ENCODE measurements at regions not wholly inside any gene's neighbourhood (a gene's known extent, or its start where the extent isn't known, plus 50 kb on each side); places are given as distances from the start of the nearest gene placed in this dataset.

DNA sequence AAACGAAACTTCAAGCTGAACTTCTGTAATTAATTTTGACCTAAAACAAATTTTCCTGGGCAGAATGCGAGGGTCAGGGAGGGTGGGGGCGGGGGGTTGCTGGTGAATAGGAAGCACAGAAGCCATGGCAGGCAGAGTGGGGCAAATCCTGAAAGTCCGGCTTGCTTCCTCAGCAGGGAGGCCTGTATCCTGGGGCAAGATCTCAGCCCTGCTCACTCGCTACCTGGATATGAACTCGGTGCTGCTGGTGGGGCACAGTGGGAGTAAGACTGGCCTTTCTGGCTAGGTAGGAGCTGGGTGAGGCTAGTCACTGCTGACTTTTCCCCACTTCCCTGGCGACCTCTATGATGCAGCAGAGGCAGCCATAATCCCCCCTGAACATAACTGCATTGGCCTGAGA, 168.9 kb upstream of the CHORDC1 start:
- H3K4me3 ChIP-seq = no peak overlapping the region
- no peak overlapping the region for H3K9ac ChIP-seq (ENCODE audit: low read depth in 2 of 2, low read length in 2 of 2)
- H3K9me3 ChIP-seq = no peaks in the 10 kb centered on the region
- H3K4me1 ChIP-seq = no peaks in the 10 kb centered on the region
- TF ChIP-seq, protein P1, sequence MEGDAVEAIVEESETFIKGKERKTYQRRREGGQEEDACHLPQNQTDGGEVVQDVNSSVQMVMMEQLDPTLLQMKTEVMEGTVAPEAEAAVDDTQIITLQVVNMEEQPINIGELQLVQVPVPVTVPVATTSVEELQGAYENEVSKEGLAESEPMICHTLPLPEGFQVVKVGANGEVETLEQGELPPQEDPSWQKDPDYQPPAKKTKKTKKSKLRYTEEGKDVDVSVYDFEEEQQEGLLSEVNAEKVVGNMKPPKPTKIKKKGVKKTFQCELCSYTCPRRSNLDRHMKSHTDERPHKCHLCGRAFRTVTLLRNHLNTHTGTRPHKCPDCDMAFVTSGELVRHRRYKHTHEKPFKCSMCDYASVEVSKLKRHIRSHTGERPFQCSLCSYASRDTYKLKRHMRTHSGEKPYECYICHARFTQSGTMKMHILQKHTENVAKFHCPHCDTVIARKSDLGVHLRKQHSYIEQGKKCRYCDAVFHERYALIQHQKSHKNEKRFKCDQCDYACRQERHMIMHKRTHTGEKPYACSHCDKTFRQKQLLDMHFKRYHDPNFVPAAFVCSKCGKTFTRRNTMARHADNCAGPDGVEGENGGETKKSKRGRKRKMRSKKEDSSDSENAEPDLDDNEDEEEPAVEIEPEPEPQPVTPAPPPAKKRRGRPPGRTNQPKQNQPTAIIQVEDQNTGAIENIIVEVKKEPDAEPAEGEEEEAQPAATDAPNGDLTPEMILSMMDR (IDR thresholded peaks at IDR 0.05) = no peak
- DNase-seq = no peak
- H3K36me3 ChIP-seq = no peaks in the 10 kb centered on the region
- intact Hi-C loops (cut with DNase I) = no loop called here
- H3K27me3 ChIP-seq = no peaks in the 10 kb centered on the region
- no peak overlapping the region for H3K27ac ChIP-seq

GRCh38 chr11:90380206-90380605, 157.4 kb upstream of the CHORDC1 start:
- intact Hi-C loops (cut with DNase I) = no loop called here
- TF ChIP-seq, protein P1 (IDR thresholded peaks at IDR 0.05) = no peak
- no peak overlapping the region for H3K27ac ChIP-seq
- H3K4me3 ChIP-seq = no peak overlapping the region
- H3K27me3 ChIP-seq = no peaks in the 10 kb centered on the region
- H3K9ac ChIP-seq (ENCODE audit: low read depth in 2 of 2, low read length in 2 of 2) = no peak overlapping the region
- no peak for DNase-seq
- H3K36me3 ChIP-seq = no peaks in the 10 kb centered on the region
- no peaks in the 10 kb centered on the region for H3K4me1 ChIP-seq
- H3K9me3 ChIP-seq = no peaks in the 10 kb centered on the region

- Histone ChIP-seq H3K9ac (ENCODE audit: low read depth in 2 of 2, low read length in 2 of 2) (no peak overlapping the region), H3K27ac (no peak overlapping the region), H3K9me3 (no peaks in the 10 kb centered on the region), H3K4me1 (no peaks in the 10 kb centered on the region), H3K27me3 (no peaks in the 10 kb centered on the region), H3K36me3 (no peaks in the 10 kb centered on the region), H3K4me3 (no peak overlapping the region)
- TF ChIP-seq, protein P1 (IDR thresholded peaks at IDR 0.05) = no peak
- DNase-seq = no peak
- intact Hi-C loops (cut with DNase I) = no loop called here
Measured at GRCh38 chr11:90373971-90374370, 151.1 kb upstream of the CHORDC1 start.

DNA sequence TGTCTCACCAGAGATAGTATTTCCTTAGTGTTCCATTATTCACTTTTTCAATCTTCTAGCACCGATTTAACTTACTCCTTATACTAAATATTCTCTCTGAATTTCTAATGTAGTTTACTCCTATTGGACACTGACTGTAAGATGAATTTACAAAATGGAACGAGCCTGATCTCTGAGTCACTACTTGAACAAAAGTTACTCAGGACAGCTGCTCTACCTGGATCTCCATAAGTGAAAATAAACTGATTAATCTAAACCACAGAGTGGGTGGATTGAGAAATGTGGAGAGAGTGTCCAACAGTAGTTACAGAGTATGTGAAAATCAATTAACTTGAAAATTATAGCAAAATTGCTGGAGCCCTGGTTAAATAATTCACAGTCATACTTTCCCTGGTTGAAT, 141.7 kb upstream of the CHORDC1 start:
- Histone ChIP-seq H3K27me3 (no peaks in the 10 kb centered on the region), H3K9ac (ENCODE audit: low read depth in 2 of 2, low read length in 2 of 2) (no peak overlapping the region), H3K4me1 (no peaks in the 10 kb centered on the region), H3K27ac (no peak overlapping the region), H3K9me3 (no peaks in the 10 kb centered on the region), H3K36me3 (no peaks in the 10 kb centered on the region), H3K4me3 (no peak overlapping the region)
- intact Hi-C loops (cut with DNase I) = no loop called here
- TF ChIP-seq, protein P1 (IDR thresholded peaks at IDR 0.05) = no peak
- DNase-seq = no peak

DNA sequence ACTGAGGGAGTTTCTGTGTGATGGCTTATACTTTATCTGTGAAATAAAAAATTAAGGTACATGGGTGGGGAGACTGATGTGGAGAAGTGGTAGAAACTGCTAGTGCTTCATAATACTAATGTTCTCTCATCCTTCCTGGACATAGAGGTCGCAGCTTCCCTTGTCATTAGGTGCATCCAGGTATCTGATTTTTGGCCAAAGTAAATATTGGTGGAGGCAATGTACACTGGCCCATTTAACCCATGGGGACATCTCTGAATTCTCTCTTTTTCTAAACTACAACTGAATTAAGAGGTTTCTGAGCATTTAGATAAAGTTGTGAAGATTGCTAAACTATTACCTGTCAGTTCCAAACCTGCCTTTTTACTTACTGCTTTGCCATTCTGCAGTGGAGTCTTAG, 140.9 kb upstream of the CHORDC1 start:
- no peak for DNase-seq
- Histone ChIP-seq H3K9me3 (no peaks in the 10 kb centered on the region), H3K9ac (ENCODE audit: low read depth in 2 of 2, low read length in 2 of 2) (no peak overlapping the region), H3K27me3 (no peaks in the 10 kb centered on the region), H3K27ac (no peak overlapping the region), H3K36me3 (no peaks in the 10 kb centered on the region), H3K4me3 (no peak overlapping the region), H3K4me1 (no peaks in the 10 kb centered on the region)
- TF ChIP-seq, protein P1 (IDR thresholded peaks at IDR 0.05) = no peak
- intact Hi-C loops (cut with DNase I) = no loop called here

GRCh38 chr11:90355200-90355599, 132.4 kb upstream of the CHORDC1 start:
- Histone ChIP-seq H3K27me3 (no peaks in the 10 kb centered on the region), H3K9me3 (no peaks in the 10 kb centered on the region), H3K9ac (ENCODE audit: low read depth in 2 of 2, low read length in 2 of 2) (no peak overlapping the region), H3K4me1 (no peaks in the 10 kb centered on the region), H3K4me3 (no peak overlapping the region), H3K36me3 (no peaks in the 10 kb centered on the region), H3K27ac (no peak overlapping the region)
- DNase-seq = no peak
- TF ChIP-seq, protein P1 (IDR thresholded peaks at IDR 0.05) = no peak
- intact Hi-C loops (cut with DNase I) = no loop called here
